ENCODE measurements at regions not wholly inside any gene's neighbourhood (a gene's known extent, or its start where the extent isn't known, plus 50 kb on each side); places are given as distances from the start of the nearest gene placed in this dataset.

GRCh38 chr10:22111260-22111659 lies 106.6 kb downstream of the EBLN1 start:
- Histone ChIP-seq H4K20me1 (replicated peaks; ENCODE audit: insufficient read depth) (no peaks in the 10 kb centered on the region), H3K27me3 (ENCODE audit: insufficient read depth) (no peaks in the 10 kb centered on the region), H2AFZ (no peak overlapping the region), H3K4me2 (no peak overlapping the region), H3K27ac (ENCODE audit: low read depth) (no peak overlapping the region), H3K4me3 (no peak overlapping the region), H3F3A (replicated peaks; ENCODE audit: low read depth) (no peaks in the 10 kb centered on the region), H3K36me3 (ENCODE audit: insufficient read depth) (no peaks in the 10 kb centered on the region), H3K9me2 (ENCODE audit: insufficient read depth) (0 out of 2 replicates have a peak, but pooled peaks cover 4% of the 10 kb centered on the region), H3K79me2 (replicated peaks; ENCODE audit: insufficient read depth) (no peaks in the 10 kb centered on the region), H3K4me1 (ENCODE audit: insufficient read depth) (peaks cover 6% of the 10 kb centered on the region; the same call in 1 of the 2 replicates)
- H3K4me1 Mint-ChIP-seq: peaks cover 6% of the 10 kb centered on the region; the same call in 2 of the 3 replicates
- DNase-seq (ENCODE audit: low spot score): no peak
- 0 out of 2 replicates have a peak overlapping the region, but pooled peaks have one; percentile 16 for H3K27ac Mint-ChIP-seq
- H3K27me3 Mint-ChIP-seq (ENCODE audit: insufficient read depth, low read depth, poor library complexity): peaks cover 2% of the 10 kb centered on the region
- ATAC-seq: no peak
- no peaks in the 10 kb centered on the region for H3K36me3 Mint-ChIP-seq (ENCODE audit: low read depth)
- H3K9me3 Mint-ChIP-seq: no peaks in the 10 kb centered on the region; the same call in 2 of the 3 replicates
- no peak overlapping the region for H3K4me3 Mint-ChIP-seq
- TF ChIP-seq STAT1 (IDR thresholded peaks at IDR 0.05; ENCODE audit: unreplicated experiment) (no peak), EZH2 (IDR thresholded peaks at IDR 0.05; ENCODE audit: low read depth, unreplicated experiment) (no peak), JUNB (IDR thresholded peaks at IDR 0.05; ENCODE audit: unreplicated experiment) (no peak), EZH2phosphoT487 (IDR thresholded peaks at IDR 0.05; ENCODE audit: unreplicated experiment) (no peak), REST (IDR thresholded peaks at IDR 0.05; ENCODE audit: unreplicated experiment) (no peak)
- TF ChIP-seq, protein P1, sequence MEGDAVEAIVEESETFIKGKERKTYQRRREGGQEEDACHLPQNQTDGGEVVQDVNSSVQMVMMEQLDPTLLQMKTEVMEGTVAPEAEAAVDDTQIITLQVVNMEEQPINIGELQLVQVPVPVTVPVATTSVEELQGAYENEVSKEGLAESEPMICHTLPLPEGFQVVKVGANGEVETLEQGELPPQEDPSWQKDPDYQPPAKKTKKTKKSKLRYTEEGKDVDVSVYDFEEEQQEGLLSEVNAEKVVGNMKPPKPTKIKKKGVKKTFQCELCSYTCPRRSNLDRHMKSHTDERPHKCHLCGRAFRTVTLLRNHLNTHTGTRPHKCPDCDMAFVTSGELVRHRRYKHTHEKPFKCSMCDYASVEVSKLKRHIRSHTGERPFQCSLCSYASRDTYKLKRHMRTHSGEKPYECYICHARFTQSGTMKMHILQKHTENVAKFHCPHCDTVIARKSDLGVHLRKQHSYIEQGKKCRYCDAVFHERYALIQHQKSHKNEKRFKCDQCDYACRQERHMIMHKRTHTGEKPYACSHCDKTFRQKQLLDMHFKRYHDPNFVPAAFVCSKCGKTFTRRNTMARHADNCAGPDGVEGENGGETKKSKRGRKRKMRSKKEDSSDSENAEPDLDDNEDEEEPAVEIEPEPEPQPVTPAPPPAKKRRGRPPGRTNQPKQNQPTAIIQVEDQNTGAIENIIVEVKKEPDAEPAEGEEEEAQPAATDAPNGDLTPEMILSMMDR (conservative IDR thresholded peaks at IDR 0.05; ENCODE audit: low read depth in 2 of 2): no peak

DNA sequence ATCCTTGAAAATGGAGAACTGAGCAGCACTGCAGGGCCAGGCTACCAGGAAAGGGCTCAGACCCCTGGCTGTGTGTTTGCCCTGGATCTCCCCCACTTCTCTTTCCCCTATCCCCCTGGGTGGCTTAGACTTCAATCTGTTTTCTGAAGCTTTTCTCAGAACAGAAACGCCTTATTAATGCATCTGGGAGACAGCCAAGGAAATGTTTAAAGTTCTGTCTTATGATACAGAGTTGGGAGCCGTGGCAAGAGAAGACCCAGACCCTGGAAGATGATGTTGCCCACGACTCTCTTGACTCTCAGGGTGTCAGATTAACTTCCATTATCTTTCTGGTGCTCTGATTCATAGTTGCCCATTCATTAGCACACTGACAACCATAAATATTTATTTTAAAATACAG lies 107.1 kb downstream of the EBLN1 start:
- no peak for ATAC-seq
- H3K4me3 ChIP-seq: no peak overlapping the region
- TF ChIP-seq EZH2phosphoT487 (IDR thresholded peaks at IDR 0.05; ENCODE audit: unreplicated experiment) (no peak), REST (IDR thresholded peaks at IDR 0.05; ENCODE audit: unreplicated experiment) (no peak), POLR2AphosphoS5 (IDR thresholded peaks at IDR 0.05; ENCODE audit: low read depth) (no peak)

More for the DNA sequence above, 107.1 kb downstream of the EBLN1 start:
- 0 out of 2 replicates have a peak, but pooled peaks cover 4% of the 10 kb centered on the region for H3K9me2 ChIP-seq (ENCODE audit: insufficient read depth)
- no peaks in the 10 kb centered on the region for H3K36me3 ChIP-seq (ENCODE audit: insufficient read depth)
- H3K79me2 ChIP-seq (replicated peaks; ENCODE audit: insufficient read depth): no peaks in the 10 kb centered on the region
- no peak overlapping the region for H3K4me3 Mint-ChIP-seq
- no peaks in the 10 kb centered on the region; the same call in 2 of the 3 replicates for H3K9me3 Mint-ChIP-seq
- H3K27ac ChIP-seq (ENCODE audit: low read depth): no peak overlapping the region
- no peak overlapping the region for H3K4me2 ChIP-seq
- H3K27ac Mint-ChIP-seq: no peak overlapping the region
- peaks cover 2% of the 10 kb centered on the region for H3K27me3 Mint-ChIP-seq (ENCODE audit: insufficient read depth, low read depth, poor library complexity)
- no peak overlapping the region for H2AFZ ChIP-seq
- DNase-seq (ENCODE audit: low spot score): no peak
- peaks cover 6% of the 10 kb centered on the region; the same call in 1 of the 2 replicates for H3K4me1 ChIP-seq (ENCODE audit: insufficient read depth)
- H3K27me3 ChIP-seq (ENCODE audit: insufficient read depth): no peaks in the 10 kb centered on the region
- no peaks in the 10 kb centered on the region for H3F3A ChIP-seq (replicated peaks; ENCODE audit: low read depth)
- H3K4me1 Mint-ChIP-seq: peaks cover 6% of the 10 kb centered on the region; the same call in 2 of the 3 replicates
- H3K36me3 Mint-ChIP-seq (ENCODE audit: low read depth): no peaks in the 10 kb centered on the region
- no peaks in the 10 kb centered on the region for H4K20me1 ChIP-seq (replicated peaks; ENCODE audit: insufficient read depth)
